ENCODE measurements at regions not wholly inside any gene's neighbourhood (a gene's known extent, or its start where the extent isn't known, plus 50 kb on each side); places are given as distances from the start of the nearest gene placed in this dataset.

- TF ChIP-seq CTCF (IDR thresholded peaks at IDR 0.05) = no peak
- no peak for TF ChIP-seq POLR2A (IDR thresholded peaks at IDR 0.05)
Measured at GRCh38 chr4:4735136-4735750, 124.2 kb upstream of the MSX1 start.

All from esophagus squamous epithelium (tissue), 4 donors.